ENCODE measurements at regions not wholly inside any gene's neighbourhood (a gene's known extent, or its start where the extent isn't known, plus 50 kb on each side); places are given as distances from the start of the nearest gene placed in this dataset.

GRCh38 chr7:27299861-27300260, 57.3 kb downstream of the EVX1 start:
- POLR2A ChIA-PET, result no interaction called here
- Mint-ChIP-seq H3K27ac (no peak overlapping the region), H3K36me3 (no peaks in the 10 kb centered on the region), H3K4me3 (no peak overlapping the region), H3K4me1 (peaks cover 0 to 6% (median 0%) of the 10 kb centered on the region in 4 donors), H3K9me3 (peaks cover 0 to 4% (median 0%) of the 10 kb centered on the region in 9 donors), H3K27me3 (peaks cover 13 to 56% (median 20%) of the 10 kb centered on the region in 5 donors)
- DNase-seq, result no peak
- no peak for ATAC-seq

- no peaks in the 10 kb centered on the region for H3K36me3 Mint-ChIP-seq
- H3K27me3 Mint-ChIP-seq, result peaks cover 16 to 56% (median 20%) of the 10 kb centered on the region in 5 donors
- no peak overlapping the region for H3K4me3 Mint-ChIP-seq
- DNase-seq, result no peak
- H3K4me1 Mint-ChIP-seq, result peaks cover 0 to 6% (median 0%) of the 10 kb centered on the region in 4 donors
- POLR2A ChIA-PET, result no interaction called here
- ATAC-seq, result no peak
- peaks cover 0 to under 1% (median 0%) of the 10 kb centered on the region in 9 donors for H3K9me3 Mint-ChIP-seq
- no peak overlapping the region for H3K27ac Mint-ChIP-seq
These were observed 57.8 kb downstream of the EVX1 start for GRCh38 chr7:27300421-27300820.

DNA sequence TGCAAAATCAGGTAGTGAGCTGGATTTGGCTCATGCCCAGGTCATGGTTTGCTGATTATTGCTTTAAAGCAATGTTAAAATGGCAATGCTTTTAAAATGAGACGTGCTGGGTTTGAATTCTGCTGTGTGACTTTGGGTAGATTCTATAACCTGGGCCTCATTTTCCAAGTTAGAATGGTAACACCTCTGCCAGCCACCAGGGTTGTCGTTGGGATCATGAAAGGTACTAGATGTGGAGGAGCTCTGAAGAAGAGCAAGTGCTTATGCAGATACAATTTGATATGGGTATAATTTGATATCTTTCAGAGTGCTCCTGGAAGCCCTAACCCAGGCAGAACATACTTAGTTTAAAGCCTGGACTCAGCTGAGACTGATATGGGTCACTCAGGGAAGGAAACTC, 60.0 kb downstream of the EVX1 start:
- Mint-ChIP-seq H3K27me3 (peaks cover 11 to 49% (median 16%) of the 10 kb centered on the region in 5 donors), H3K27ac (no peak overlapping the region), H3K4me3 (no peak overlapping the region), H3K4me1 (no peaks in the 10 kb centered on the region), H3K36me3 (no peaks in the 10 kb centered on the region), H3K9me3 (no peaks in the 10 kb centered on the region)
- no peak for DNase-seq
- no peak for ATAC-seq
- POLR2A ChIA-PET, result no interaction called here

DNA sequence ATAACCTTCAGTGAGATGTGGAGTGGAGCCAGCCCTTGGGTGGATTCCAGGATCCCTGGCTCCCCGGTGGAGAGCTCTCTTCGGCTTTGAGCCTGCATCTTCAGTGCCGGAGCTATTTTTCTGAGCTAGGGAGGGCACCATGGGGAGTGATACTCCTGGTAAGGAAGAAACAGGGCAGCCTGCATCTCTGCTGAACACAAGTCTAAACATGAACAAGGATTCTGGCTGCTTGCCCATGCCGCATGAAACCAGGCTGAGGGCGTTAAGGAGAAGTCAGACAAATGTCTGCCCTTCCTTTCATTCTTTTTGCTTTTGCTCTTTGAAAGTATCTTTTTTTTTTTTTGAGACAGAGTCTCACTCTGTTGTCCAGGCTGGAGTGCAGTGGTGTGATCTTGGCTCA, 60.4 kb downstream of the EVX1 start:
- H3K27ac Mint-ChIP-seq, result no peak overlapping the region
- no peaks in the 10 kb centered on the region for H3K9me3 Mint-ChIP-seq
- POLR2A ChIA-PET, result no interaction called here
- peaks cover 9 to 45% (median 13%) of the 10 kb centered on the region in 5 donors for H3K27me3 Mint-ChIP-seq
- DNase-seq, result no peak
- H3K36me3 Mint-ChIP-seq, result no peaks in the 10 kb centered on the region
- no peak overlapping the region for H3K4me3 Mint-ChIP-seq
- no peak for ATAC-seq
- no peaks in the 10 kb centered on the region for H3K4me1 Mint-ChIP-seq

GRCh38 chr7:27305854-27306253, 63.3 kb downstream of the EVX1 start:
- ATAC-seq (no peak), DNase-seq (no peak)
- H3K4me3 Mint-ChIP-seq, result no peak overlapping the region
- no peaks in the 10 kb centered on the region for H3K36me3 Mint-ChIP-seq
- H3K27me3 Mint-ChIP-seq, result peaks cover 10 to 19% (median 13%) of the 10 kb centered on the region in 5 donors
- H3K9me3 Mint-ChIP-seq, result peaks cover 0 to 3% (median 0%) of the 10 kb centered on the region in 9 donors
- H3K27ac Mint-ChIP-seq, result no peak overlapping the region
- no peaks in the 10 kb centered on the region for H3K4me1 Mint-ChIP-seq
- POLR2A ChIA-PET, result no interaction called here

GRCh38 chr7:27312820-27313219, 70.2 kb downstream of the EVX1 start:
- peaks cover 0 to 3% (median 0%) of the 10 kb centered on the region in 9 donors for H3K9me3 Mint-ChIP-seq
- H3K4me3 Mint-ChIP-seq, result no peak overlapping the region
- POLR2A ChIA-PET, result no interaction called here
- H3K4me1 Mint-ChIP-seq, result no peaks in the 10 kb centered on the region
- H3K36me3 Mint-ChIP-seq, result no peaks in the 10 kb centered on the region
- ATAC-seq (no peak), DNase-seq (no peak)
- no peak overlapping the region for H3K27ac Mint-ChIP-seq
- H3K27me3 Mint-ChIP-seq, result peaks cover 15 to 41% (median 18%) of the 10 kb centered on the region in 5 donors

- H3K4me3 Mint-ChIP-seq, result no peak overlapping the region
These were observed 71.5 kb downstream of the EVX1 start for GRCh38 chr7:27314111-27314510.

GRCh38 chr7:27315066-27315465, 72.5 kb downstream of the EVX1 start:
- peaks cover 15 to 54% (median 24%) of the 10 kb centered on the region in 5 donors for H3K27me3 Mint-ChIP-seq
- H3K9me3 Mint-ChIP-seq, result peaks cover 0 to 18% (median 8%) of the 10 kb centered on the region in 9 donors
- ATAC-seq (no peak), DNase-seq (no peak)
- H3K27ac Mint-ChIP-seq, result no peak overlapping the region
- no peaks in the 10 kb centered on the region for H3K4me1 Mint-ChIP-seq
- POLR2A ChIA-PET, result no interaction called here
- H3K4me3 Mint-ChIP-seq, result no peak overlapping the region
- peaks cover 0 to 14% (median 0%) of the 10 kb centered on the region in 3 donors for H3K36me3 Mint-ChIP-seq

More at GRCh38 chr7:27314111-27314510, 71.5 kb downstream of the EVX1 start:
- Mint-ChIP-seq H3K4me1 (no peaks in the 10 kb centered on the region), H3K27ac (no peak overlapping the region), H3K9me3 (peaks cover 0 to 11% (median 6%) of the 10 kb centered on the region in 9 donors), H3K36me3 (peaks cover 0 to 9% (median 0%) of the 10 kb centered on the region in 3 donors), H3K27me3 (peaks cover 15 to 51% (median 20%) of the 10 kb centered on the region in 5 donors)
- ATAC-seq, result no peak
- no peak for DNase-seq
- POLR2A ChIA-PET, result no interaction called here

DNA sequence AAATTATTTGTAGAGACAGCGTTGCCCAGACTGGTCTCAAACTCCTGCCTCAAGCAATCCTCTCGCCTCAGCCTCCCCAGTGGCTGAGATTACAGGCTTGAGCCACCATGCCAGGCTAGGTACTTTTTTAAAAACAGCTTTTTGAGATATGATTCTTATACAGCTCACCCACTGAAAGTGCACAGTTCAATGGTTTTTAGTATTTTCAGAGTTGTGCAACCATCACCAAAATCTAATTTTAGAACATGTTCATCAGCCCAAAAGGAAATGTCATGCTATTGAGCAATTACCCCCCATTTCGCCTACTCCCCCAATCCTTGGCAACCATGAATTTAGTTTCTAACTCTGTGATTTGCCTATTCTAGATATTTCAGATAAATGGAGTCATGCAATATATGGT, 73.7 kb downstream of the EVX1 start:
- Mint-ChIP-seq H3K9me3 (peaks cover 0 to 18% (median 8%) of the 10 kb centered on the region in 9 donors), H3K27me3 (peaks cover 11 to 51% (median 24%) of the 10 kb centered on the region in 5 donors), H3K4me1 (no peaks in the 10 kb centered on the region), H3K27ac (no peak overlapping the region), H3K4me3 (no peak overlapping the region), H3K36me3 (peaks cover 0 to 14% (median 0%) of the 10 kb centered on the region in 3 donors)
- POLR2A ChIA-PET, result no interaction called here
- DNase-seq (no peak), ATAC-seq (no peak)

GRCh38 chr7:27324246-27324645, 81.6 kb downstream of the EVX1 start:
- ATAC-seq (no peak), DNase-seq (no peak)
- Mint-ChIP-seq H3K27me3 (peaks cover 7 to 35% (median 16%) of the 10 kb centered on the region in 5 donors), H3K4me1 (no peaks in the 10 kb centered on the region), H3K36me3 (peaks cover 0 to 4% (median 0%) of the 10 kb centered on the region in 3 donors), H3K9me3 (peaks cover 0 to 8% (median 2%) of the 10 kb centered on the region in 9 donors), H3K4me3 (no peak overlapping the region), H3K27ac (no peak overlapping the region)
- POLR2A ChIA-PET, result no interaction called here

DNA sequence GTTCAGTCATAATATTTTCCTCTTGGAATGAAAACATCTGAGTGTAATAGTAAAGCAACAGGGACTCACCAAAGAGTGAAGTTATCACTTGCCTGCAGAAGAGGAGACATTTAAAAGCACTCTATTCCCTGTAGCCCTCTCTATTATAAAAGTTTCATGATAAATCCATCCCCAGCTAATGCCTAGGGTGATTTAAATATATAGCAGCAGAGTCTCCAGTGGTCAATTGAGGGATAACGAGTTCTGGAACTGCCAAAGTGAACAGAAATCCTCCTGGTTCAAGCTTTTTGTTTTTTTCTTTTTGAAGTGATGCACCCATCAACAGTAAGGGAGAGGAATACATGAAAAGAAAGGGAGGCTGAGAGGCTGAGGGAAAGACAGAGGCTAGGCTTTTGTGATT, 87.3 kb downstream of the EVX1 start:
- H3K9me3 Mint-ChIP-seq, result peaks cover 0 to 28% (median 12%) of the 10 kb centered on the region in 9 donors
- H3K27me3 Mint-ChIP-seq, result peaks cover 2 to 14% (median 11%) of the 10 kb centered on the region in 5 donors
- POLR2A ChIA-PET, result no interaction called here
- ATAC-seq (no peak), DNase-seq (no peak)
- no peak overlapping the region for H3K27ac Mint-ChIP-seq
- no peaks in the 10 kb centered on the region for H3K4me1 Mint-ChIP-seq
- H3K36me3 Mint-ChIP-seq, result peaks cover 0 to 11% (median 0%) of the 10 kb centered on the region in 3 donors
- no peak overlapping the region for H3K4me3 Mint-ChIP-seq

GRCh38 chr7:27339478-27339877, 96.9 kb downstream of the EVX1 start:
- POLR2A ChIA-PET, result no interaction called here

GRCh38 chr7:27344471-27344870, 101.9 kb downstream of the EVX1 start:
- POLR2A ChIA-PET, result no interaction called here
- no peak overlapping the region for H3K4me3 Mint-ChIP-seq
- H3K27me3 Mint-ChIP-seq, result peaks cover 10 to 42% (median 19%) of the 10 kb centered on the region in 5 donors
- peaks cover 0 to 2% (median 0%) of the 10 kb centered on the region in 9 donors for H3K9me3 Mint-ChIP-seq
- no peaks in the 10 kb centered on the region for H3K36me3 Mint-ChIP-seq
- no peaks in the 10 kb centered on the region for H3K4me1 Mint-ChIP-seq
- no peak overlapping the region for H3K27ac Mint-ChIP-seq
- DNase-seq (no peak), ATAC-seq (no peak)

More at GRCh38 chr7:27339478-27339877, 96.9 kb downstream of the EVX1 start:
- H3K36me3 Mint-ChIP-seq, result peaks cover 0 to 6% (median 0%) of the 10 kb centered on the region in 3 donors
- peaks cover 10 to 39% (median 20%) of the 10 kb centered on the region in 5 donors for H3K27me3 Mint-ChIP-seq
- H3K9me3 Mint-ChIP-seq, result peaks cover 0 to 16% (median 0%) of the 10 kb centered on the region in 9 donors
- H3K27ac Mint-ChIP-seq, result no peak overlapping the region
- DNase-seq, result no peak
- H3K4me1 Mint-ChIP-seq, result no peaks in the 10 kb centered on the region
- ATAC-seq, result no peak
- no peak overlapping the region for H3K4me3 Mint-ChIP-seq

Measured in naive thymus-derived CD8-positive, alpha-beta T cell (primary cell).